Fibroblast of peridontal ligament (primary cell): ENCODE measurements at regions not wholly inside any gene's neighbourhood (a gene's known extent, or its start where the extent isn't known, plus 50 kb on each side); places are given as distances from the start of the nearest gene placed in this dataset.

Source experiments
- DNase-seq: peaks from one replicate; pipeline ENCODE4 v3.0.0-alpha.2; 2010; ENCODE audit errors: extremely low read depth

GRCh38 chr10:75347186-75347585 is 54.4 kb downstream of the ZNF503 start:
- DNase-seq = no peak

GRCh38 chr10:75345738-75346137 is 55.8 kb downstream of the ZNF503 start:
- DNase-seq = no peak

GRCh38 chr10:75344170-75344569 is 57.4 kb downstream of the ZNF503 start:
- DNase-seq = no peak

GRCh38 chr10:75342397-75342796 is 59.2 kb downstream of the ZNF503 start:
- DNase-seq = no peak

- no peak for DNase-seq
Observed at GRCh38 chr10:75335983-75336382, 65.6 kb downstream of the ZNF503 start.

GRCh38 chr10:75335191-75335590 is 66.4 kb downstream of the ZNF503 start:
- peak; percentile 26 for DNase-seq

- peak; percentile 73 for DNase-seq
Observed at GRCh38 chr10:75334720-75335119, 66.8 kb downstream of the ZNF503 start.

GRCh38 chr10:75332081-75332480 is 69.5 kb downstream of the ZNF503 start:
- DNase-seq = no peak

GRCh38 chr10:75331081-75331480 is 70.5 kb downstream of the ZNF503 start:
- DNase-seq = no peak

GRCh38 chr10:75329190-75329745 is 72.3 kb downstream of the ZNF503 start:
- DNase-seq = no peak

- DNase-seq = no peak
Observed at GRCh38 chr10:75326306-75326705, 75.3 kb downstream of the ZNF503 start.

GRCh38 chr10:75319274-75319673 is 82.3 kb downstream of the ZNF503 start:
- DNase-seq = no peak

GRCh38 chr10:75314570-75314969 is 78.8 kb upstream of the COMTD1 start:
- DNase-seq = no peak

GRCh38 chr10:75312440-75312839 is 76.7 kb upstream of the COMTD1 start:
- DNase-seq = no peak

- DNase-seq = no peak
Observed at GRCh38 chr10:75305675-75306074, 69.9 kb upstream of the COMTD1 start.

- DNase-seq = peak; percentile 23
Observed at GRCh38 chr10:75304741-75305390, 69.1 kb upstream of the COMTD1 start.

GRCh38 chr10:75304313-75304712 is 68.6 kb upstream of the COMTD1 start:
- DNase-seq = no peak

- no peak for DNase-seq
Observed at GRCh38 chr10:75303045-75303777, 67.5 kb upstream of the COMTD1 start.

- DNase-seq = no peak
Observed at GRCh38 chr10:75302029-75302428, 66.3 kb upstream of the COMTD1 start.

- no peak for DNase-seq
Observed at GRCh38 chr10:75297021-75297599, 61.4 kb upstream of the COMTD1 start.

- DNase-seq = no peak
Observed at GRCh38 chr10:75295868-75296441, 60.2 kb upstream of the COMTD1 start.
